Ishikawa (cell line): ENCODE measurements at regions not wholly inside any gene's neighbourhood (a gene's known extent, or its start where the extent isn't known, plus 50 kb on each side); places are given as distances from the start of the nearest gene placed in this dataset.
A peak's percentile ranks its signal among the peaks of the same experiment; 100 is the strongest.

ENCODE experiments used
- CEBPB ChIP-seq: IDR thresholded peaks from 2 replicates; pipeline ENCODE4 v1.6.1; 2012
- CREB1 ChIP-seq: IDR thresholded peaks from 2 replicates; pipeline ENCODE4 v1.6.1; 2012; ENCODE audit warnings: low read depth
- EGR1 ChIP-seq: IDR thresholded peaks from 2 replicates; pipeline ENCODE4 v1.6.1; 2012
- EP300 ChIP-seq: IDR thresholded peaks from 2 replicates; pipeline ENCODE4 v1.6.1; 2012; ENCODE audit warnings: borderline replicate concordance
- FOXM1 ChIP-seq: IDR thresholded peaks from 2 replicates; pipeline ENCODE4 v1.6.1; 2012; ENCODE audit warnings: low read depth, borderline replicate concordance
- NFIC ChIP-seq: IDR thresholded peaks from 2 replicates; pipeline ENCODE4 v1.6.1; 2012
- RAD21 ChIP-seq: IDR thresholded peaks from 2 replicates; pipeline ENCODE4 v1.6.1; 2012; ENCODE audit warnings: low read depth
- TAF1 ChIP-seq: IDR thresholded peaks from 2 replicates; pipeline ENCODE4 v1.6.1; 2012; ENCODE audit warnings: low read depth, mild to moderate bottlenecking
- TCF12 ChIP-seq: IDR thresholded peaks from 2 replicates; pipeline ENCODE4 v1.6.1; 2012; ENCODE audit warnings: low read depth
- TEAD4 ChIP-seq: IDR thresholded peaks from 2 replicates; pipeline ENCODE4 v1.6.1; 2012
- YY1 ChIP-seq: IDR thresholded peaks from 2 replicates; pipeline ENCODE4 v1.6.1; 2012; ENCODE audit warnings: low read depth
- ZBTB7A ChIP-seq: IDR thresholded peaks from 2 replicates; pipeline ENCODE4 v1.6.1; 2012; ENCODE audit warnings: low read depth
- TF ChIP-seq, protein P1 (sequence below): IDR thresholded peaks from 2 replicates; pipeline ENCODE4 v1.6.1; 2012; ENCODE audit warnings: low read depth, mild to moderate bottlenecking
- TF ChIP-seq, protein P2 (sequence below): IDR thresholded peaks from 2 replicates; pipeline ENCODE4 v1.6.1; 2012
- TF ChIP-seq, protein P3 (sequence below): IDR thresholded peaks from 2 replicates; pipeline ENCODE4 v1.6.1; 2012

DNA sequence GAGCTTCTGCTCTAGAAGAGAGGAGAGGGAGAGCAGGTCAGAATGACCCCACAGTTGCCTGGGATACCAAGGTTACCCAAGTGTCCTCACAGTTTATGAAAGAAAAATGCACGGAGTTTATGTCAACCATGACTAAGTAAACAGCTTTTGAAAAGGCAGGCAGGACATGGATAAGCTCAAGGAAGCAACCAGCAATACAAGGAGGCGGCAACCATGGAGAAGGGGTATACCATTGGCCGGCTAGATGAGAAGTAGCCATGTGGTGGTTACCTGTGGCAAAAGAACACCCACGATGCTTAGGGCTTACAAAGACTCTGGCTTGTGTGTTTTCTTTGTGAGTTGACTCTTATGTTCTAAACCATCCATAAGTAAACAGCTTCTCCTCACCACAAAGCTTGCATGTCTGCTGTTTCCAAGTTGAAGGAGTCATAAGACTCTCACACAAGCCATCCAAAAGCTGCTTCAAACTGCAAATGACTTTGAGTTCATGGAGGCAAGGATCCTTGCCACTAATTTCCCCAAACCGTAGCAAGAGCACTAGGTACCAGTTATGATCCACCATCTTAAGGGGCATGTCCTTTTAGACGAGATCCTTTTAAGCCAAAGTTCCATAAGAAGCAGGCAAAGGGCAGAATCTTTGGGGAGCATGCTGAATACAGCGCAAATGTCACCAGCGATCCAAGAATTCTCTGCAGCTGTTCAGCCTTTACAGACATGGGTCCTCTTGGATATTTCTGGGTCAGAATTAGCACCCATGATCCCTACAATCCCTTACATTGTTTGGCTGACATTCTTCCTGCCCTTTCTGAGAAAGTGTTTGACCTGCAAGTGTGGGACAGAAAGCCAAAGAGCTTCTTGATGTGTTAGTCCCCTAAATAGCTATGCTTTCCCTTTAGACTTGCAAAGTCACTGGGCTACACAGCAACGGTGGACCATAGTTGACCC lies 74.8 kb upstream of the IPO5 start:
- TF ChIP-seq CEBPB (no peak), RAD21 (no peak), TEAD4 (no peak), FOXM1 (no peak), EP300 (no peak)
- TF ChIP-seq, protein P1, sequence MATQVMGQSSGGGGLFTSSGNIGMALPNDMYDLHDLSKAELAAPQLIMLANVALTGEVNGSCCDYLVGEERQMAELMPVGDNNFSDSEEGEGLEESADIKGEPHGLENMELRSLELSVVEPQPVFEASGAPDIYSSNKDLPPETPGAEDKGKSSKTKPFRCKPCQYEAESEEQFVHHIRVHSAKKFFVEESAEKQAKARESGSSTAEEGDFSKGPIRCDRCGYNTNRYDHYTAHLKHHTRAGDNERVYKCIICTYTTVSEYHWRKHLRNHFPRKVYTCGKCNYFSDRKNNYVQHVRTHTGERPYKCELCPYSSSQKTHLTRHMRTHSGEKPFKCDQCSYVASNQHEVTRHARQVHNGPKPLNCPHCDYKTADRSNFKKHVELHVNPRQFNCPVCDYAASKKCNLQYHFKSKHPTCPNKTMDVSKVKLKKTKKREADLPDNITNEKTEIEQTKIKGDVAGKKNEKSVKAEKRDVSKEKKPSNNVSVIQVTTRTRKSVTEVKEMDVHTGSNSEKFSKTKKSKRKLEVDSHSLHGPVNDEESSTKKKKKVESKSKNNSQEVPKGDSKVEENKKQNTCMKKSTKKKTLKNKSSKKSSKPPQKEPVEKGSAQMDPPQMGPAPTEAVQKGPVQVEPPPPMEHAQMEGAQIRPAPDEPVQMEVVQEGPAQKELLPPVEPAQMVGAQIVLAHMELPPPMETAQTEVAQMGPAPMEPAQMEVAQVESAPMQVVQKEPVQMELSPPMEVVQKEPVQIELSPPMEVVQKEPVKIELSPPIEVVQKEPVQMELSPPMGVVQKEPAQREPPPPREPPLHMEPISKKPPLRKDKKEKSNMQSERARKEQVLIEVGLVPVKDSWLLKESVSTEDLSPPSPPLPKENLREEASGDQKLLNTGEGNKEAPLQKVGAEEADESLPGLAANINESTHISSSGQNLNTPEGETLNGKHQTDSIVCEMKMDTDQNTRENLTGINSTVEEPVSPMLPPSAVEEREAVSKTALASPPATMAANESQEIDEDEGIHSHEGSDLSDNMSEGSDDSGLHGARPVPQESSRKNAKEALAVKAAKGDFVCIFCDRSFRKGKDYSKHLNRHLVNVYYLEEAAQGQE = no peak
- TF ChIP-seq, protein P2, sequence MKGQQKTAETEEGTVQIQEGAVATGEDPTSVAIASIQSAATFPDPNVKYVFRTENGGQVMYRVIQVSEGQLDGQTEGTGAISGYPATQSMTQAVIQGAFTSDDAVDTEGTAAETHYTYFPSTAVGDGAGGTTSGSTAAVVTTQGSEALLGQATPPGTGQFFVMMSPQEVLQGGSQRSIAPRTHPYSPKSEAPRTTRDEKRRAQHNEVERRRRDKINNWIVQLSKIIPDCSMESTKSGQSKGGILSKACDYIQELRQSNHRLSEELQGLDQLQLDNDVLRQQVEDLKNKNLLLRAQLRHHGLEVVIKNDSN = no peak
- TF ChIP-seq, protein P3, sequence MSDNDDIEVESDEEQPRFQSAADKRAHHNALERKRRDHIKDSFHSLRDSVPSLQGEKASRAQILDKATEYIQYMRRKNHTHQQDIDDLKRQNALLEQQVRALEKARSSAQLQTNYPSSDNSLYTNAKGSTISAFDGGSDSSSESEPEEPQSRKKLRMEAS = no peak; the same call in 1 of the 2 replicates

DNA sequence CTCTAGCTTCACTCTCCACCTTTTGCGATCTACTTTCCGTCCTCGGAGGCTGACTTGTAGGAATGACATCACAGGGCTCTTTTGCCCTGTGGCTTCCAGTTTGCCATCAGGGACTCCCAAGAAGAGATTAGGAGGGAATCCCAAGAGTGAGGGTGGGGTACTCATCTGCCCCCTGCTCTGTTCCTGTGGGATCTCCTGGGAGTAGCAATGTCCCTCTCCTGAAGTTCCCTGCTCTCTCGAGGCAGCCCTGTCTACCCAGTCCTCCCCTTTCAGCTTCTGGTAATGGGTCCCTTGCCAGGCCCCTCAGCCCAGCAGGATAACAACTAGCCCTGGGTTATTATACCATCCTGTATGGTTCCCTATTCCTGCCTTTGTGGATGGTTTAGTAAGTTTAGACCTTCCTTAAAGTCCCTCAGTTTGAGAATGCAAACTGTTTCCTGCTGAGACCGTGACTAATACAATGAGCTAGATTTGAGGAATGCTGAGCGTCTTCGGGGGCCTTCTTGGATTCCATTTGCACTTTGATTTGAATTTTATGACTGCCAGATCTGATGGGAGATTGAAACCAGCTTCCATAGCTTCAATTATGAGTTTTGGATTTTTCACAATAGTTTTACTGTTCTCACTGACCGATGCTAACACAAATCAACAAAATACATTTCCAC lies 73.7 kb upstream of the IPO5 start:
- no peak for TF ChIP-seq ZBTB7A
- TF ChIP-seq TEAD4 = peak; percentile 48

DNA sequence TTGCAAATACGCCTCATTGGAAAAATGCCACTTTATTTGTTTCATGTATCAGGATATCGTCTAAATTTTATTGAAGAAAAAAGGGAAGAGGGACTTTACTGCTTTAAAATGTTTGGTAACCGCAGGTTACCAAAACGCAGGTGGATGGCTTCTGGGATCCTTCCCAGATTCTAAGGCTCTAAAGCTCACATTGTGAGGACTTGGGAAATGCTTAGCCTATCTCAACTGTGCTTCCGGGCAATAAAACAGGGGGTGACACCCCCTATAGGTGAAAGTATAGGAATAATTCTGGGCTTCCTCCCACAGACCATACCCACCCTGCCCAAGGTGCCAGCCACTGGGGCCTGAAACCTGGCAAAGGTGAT lies 73.2 kb upstream of the IPO5 start:
- TF ChIP-seq CEBPB (no peak), YY1 (no peak), NFIC (no peak), CREB1 (no peak), TEAD4 (no peak), EP300 (no peak), ZBTB7A (no peak), EGR1 (no peak), RAD21 (no peak), TAF1 (no peak), FOXM1 (no peak), TCF12 (no peak)
- TF ChIP-seq, protein P1 = no peak
- TF ChIP-seq, protein P3 = no peak
- TF ChIP-seq, protein P2 = no peak

DNA sequence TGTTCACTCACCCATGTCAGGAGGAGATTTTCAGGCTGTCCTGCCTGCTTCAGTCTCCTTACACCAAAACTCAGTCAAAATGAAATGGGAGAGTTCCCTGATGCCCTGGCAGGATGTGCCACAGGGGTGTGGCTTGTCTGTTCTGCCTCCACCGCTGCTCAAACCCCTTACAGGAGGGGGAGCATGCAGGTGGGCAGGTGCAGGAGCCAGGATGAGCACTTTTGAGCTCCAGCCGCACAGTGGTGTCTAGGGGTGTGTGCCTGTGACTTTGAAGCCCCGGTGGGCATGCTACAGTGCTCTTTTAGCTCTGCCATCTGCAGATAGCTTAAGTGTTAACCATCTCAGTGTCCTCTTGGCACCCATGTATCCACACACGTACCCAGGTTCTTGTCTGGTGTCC lies 71.9 kb upstream of the IPO5 start:
- no peak for TF ChIP-seq CEBPB
- no peak for TF ChIP-seq NFIC

DNA sequence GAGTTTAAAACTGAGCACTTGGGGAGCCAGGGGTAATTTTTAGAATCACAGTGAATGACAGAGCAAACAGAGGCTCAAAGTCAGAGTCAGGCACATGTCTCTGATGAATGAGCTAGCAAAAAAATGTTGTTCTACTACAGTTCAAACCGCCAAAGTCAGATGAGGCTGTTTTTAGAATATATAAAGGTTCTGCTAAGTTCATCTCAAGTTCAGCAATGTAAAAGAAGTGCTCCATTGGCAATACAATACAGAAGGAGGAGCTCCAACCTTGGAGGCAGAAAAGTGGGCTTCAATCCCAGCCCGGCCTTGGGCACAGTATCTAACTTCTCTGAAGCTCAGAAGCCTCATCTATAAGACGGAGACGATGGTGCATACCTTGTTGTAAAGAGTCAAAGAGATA lies 70.1 kb upstream of the IPO5 start:
- TF ChIP-seq RAD21 = no peak
- TF ChIP-seq EGR1 = no peak
- no peak for TF ChIP-seq YY1
- TF ChIP-seq, protein P1 = no peak
- no peak for TF ChIP-seq EP300
- TF ChIP-seq ZBTB7A = no peak
- TF ChIP-seq CREB1 = no peak
- TF ChIP-seq TCF12 = no peak
- TF ChIP-seq TAF1 = no peak
- TF ChIP-seq NFIC = no peak
